Left ventricle myocardium inferior (tissue), 1 donor: ENCODE measurements at regions not wholly inside any gene's neighbourhood (a gene's known extent, or its start where the extent isn't known, plus 50 kb on each side); places are given as distances from the start of the nearest gene placed in this dataset.

Source experiments
- DNase-seq: peaks from one replicate; pipeline ENCODE4 v3.0.0-alpha.2; 2020
- H3K27ac ChIP-seq: fragments of 200-600 bp; replicated peaks from 2 replicates; pipeline ENCODE4 v1.8.0; 2021
- H3K27me3 ChIP-seq: fragments of 200-600 bp; 2 replicates; pipeline ENCODE4 v1.8.0; 2021; ENCODE audit warnings: low read depth
- H3K36me3 ChIP-seq: fragments of 200-600 bp; 2 replicates; pipeline ENCODE4 v1.8.0; 2021
- H3K4me1 ChIP-seq: fragments of 200-600 bp; 2 replicates; pipeline ENCODE4 v1.8.0; 2021
- H3K4me3 ChIP-seq: fragments of 200-600 bp; 2 replicates; pipeline ENCODE4 v1.8.0; 2021; ENCODE audit warnings: mild to moderate bottlenecking, moderate library complexity
- H3K9me3 ChIP-seq: fragments of 200-600 bp; replicated peaks from 2 replicates; pipeline ENCODE4 v1.8.0; 2021
- CTCF ChIP-seq: fragments of 200-600 bp; IDR thresholded peaks from 2 replicates; pipeline ENCODE4 v1.8.0; 2021; ENCODE audit warnings: antibody characterized with exemption, mild to moderate bottlenecking, borderline replicate concordance
- intact Hi-C: fragments of 100-400 bp; cut with micrococcal nuclease; formaldehyde crosslinking; loops from one replicate; pipeline ENCODE4 v1.11.0; 2022
- donor health status: DM: no; HTN: yes; CAD: no; lungs with severe emphysema.

DNA sequence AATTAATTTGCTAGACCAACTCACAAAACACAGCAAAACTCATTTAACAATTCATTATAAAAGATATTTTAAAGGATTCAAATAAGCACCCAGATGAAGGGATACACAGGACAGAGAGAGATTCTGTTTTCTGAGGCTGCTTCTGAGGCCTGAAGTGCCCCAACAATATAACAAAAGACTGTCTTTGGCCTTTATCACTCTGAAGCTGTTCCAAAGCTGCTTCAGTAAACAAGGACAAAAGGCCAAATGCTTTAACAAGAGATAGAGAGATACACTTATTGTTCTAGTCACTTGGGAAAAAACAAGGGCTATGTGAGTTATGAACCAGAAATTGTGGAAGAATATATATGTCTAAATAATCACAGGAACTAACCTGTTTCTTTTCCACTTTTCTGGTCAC is 223.7 kb downstream of the CXCL12 start:
- Histone ChIP-seq H3K4me3 (no peak overlapping the region), H3K27me3 (no peaks in the 10 kb centered on the region), H3K36me3 (peaks cover 8% of the 10 kb centered on the region), H3K27ac (peak overlapping the region; percentile 56), H3K9me3 (peaks cover 15% of the 10 kb centered on the region), H3K4me1 (peaks cover 26% of the 10 kb centered on the region)
- no peak for DNase-seq
- TF ChIP-seq CTCF, result no peak
- intact Hi-C loops, result no loop called here

DNA sequence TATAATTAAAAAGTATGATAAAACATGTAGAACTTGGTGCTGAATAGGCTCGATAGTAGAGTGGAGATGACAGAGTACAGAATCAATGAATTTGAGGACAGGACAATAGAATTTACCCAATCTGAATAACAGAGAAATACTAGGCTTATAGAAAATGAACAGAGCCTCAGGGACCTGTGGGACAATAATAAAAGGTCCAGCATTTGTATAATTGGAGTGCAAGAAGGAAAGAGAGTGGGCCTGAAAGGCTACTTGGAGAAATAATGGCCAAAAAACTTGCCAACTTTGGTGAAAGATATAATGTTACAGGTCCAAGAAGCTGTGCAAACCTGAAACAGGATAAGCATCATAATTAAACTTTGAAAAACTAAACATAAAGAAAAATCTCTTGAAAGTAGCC is 227.3 kb downstream of the CXCL12 start:
- no peak for TF ChIP-seq CTCF
- no peak for DNase-seq
- no peak overlapping the region for H3K27ac ChIP-seq
- peaks cover 24% of the 10 kb centered on the region for H3K4me1 ChIP-seq
- H3K36me3 ChIP-seq, result peaks cover 8% of the 10 kb centered on the region
- intact Hi-C loops, result no loop called here
- no peak overlapping the region for H3K4me3 ChIP-seq
- H3K9me3 ChIP-seq, result peaks cover 15% of the 10 kb centered on the region
- no peaks in the 10 kb centered on the region for H3K27me3 ChIP-seq

- Histone ChIP-seq H3K4me1 (peaks cover 12% of the 10 kb centered on the region), H3K27me3 (no peaks in the 10 kb centered on the region), H3K4me3 (no peak overlapping the region), H3K36me3 (peaks cover 8% of the 10 kb centered on the region), H3K27ac (no peak overlapping the region), H3K9me3 (peaks cover 39% of the 10 kb centered on the region)
- no peak for DNase-seq
- intact Hi-C loops, result no loop called here
- no peak for TF ChIP-seq CTCF
Measured at GRCh38 chr10:44154956-44155355, 229.9 kb downstream of the CXCL12 start.

DNA sequence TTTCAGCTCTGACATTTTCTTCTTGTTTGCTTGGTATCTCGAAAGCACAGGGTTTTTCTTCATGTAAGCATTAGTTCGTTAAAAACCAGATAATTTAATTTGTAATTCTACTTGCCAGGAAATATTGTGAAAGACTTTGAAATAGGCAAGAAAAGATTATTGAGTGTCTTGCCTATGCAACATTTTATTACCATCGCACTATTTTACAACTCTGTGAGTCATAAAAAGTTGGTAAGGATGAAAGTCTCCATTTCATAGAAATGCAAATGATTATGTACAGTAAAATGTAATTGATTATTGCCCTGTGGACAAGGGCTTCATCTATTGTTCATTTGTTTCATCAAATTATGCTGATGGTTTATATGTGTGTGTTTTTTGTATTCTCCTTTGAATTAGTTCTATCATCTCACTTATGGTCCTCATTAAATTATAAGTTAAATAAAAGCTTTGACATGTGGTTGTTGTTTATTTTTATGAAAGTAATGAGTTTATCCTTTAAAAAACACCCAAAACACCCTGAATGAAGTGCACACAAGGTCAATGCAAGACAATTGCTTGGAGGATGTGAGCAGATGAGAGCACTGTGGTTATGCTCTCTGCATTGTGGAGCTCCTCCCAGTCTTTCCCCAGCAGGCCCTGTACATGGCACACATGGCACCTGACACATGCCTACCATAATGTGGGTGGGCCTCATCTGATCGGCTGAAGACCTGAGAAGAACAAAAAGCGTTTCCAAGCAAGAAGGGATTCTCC is 230.8 kb downstream of the CXCL12 start:
- H3K4me1 ChIP-seq, result peaks cover 12% of the 10 kb centered on the region
- H3K4me3 ChIP-seq, result no peak overlapping the region
- no peak overlapping the region for H3K27ac ChIP-seq
- no peak for TF ChIP-seq CTCF
- intact Hi-C loops, result no loop called here
- peaks cover 8% of the 10 kb centered on the region for H3K36me3 ChIP-seq
- no peaks in the 10 kb centered on the region for H3K27me3 ChIP-seq
- peaks cover 45% of the 10 kb centered on the region for H3K9me3 ChIP-seq
- DNase-seq, result no peak

DNA sequence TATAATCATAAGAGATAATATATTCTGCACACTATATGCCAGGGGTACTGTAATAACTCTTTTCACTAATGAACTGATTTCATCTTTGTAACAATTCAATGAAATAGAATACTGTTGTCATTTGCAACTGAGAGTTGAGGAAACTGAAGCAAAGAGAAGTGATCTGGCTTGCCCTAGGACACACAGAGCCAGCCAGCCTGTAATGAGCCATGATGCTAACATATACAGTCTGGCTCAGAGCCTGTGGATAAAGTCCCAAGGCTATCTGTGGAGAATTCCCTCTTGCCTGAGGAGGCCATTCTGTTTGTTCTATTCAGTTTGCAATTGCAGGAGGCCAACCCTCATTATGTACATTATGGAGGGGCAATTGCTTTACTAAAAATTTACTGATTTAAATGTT is 241.3 kb downstream of the CXCL12 start:
- TF ChIP-seq CTCF, result no peak
- peaks cover 20% of the 10 kb centered on the region for H3K9me3 ChIP-seq
- DNase-seq, result no peak
- no peaks in the 10 kb centered on the region for H3K36me3 ChIP-seq
- no peaks in the 10 kb centered on the region for H3K27me3 ChIP-seq
- no peaks in the 10 kb centered on the region for H3K4me1 ChIP-seq
- H3K27ac ChIP-seq, result no peak overlapping the region
- no peak overlapping the region for H3K4me3 ChIP-seq
- intact Hi-C loops, result no loop called here
